ENCODE measurements at regions not wholly inside any gene's neighbourhood (a gene's known extent, or its start where the extent isn't known, plus 50 kb on each side); places are given as distances from the start of the nearest gene placed in this dataset.

DNA sequence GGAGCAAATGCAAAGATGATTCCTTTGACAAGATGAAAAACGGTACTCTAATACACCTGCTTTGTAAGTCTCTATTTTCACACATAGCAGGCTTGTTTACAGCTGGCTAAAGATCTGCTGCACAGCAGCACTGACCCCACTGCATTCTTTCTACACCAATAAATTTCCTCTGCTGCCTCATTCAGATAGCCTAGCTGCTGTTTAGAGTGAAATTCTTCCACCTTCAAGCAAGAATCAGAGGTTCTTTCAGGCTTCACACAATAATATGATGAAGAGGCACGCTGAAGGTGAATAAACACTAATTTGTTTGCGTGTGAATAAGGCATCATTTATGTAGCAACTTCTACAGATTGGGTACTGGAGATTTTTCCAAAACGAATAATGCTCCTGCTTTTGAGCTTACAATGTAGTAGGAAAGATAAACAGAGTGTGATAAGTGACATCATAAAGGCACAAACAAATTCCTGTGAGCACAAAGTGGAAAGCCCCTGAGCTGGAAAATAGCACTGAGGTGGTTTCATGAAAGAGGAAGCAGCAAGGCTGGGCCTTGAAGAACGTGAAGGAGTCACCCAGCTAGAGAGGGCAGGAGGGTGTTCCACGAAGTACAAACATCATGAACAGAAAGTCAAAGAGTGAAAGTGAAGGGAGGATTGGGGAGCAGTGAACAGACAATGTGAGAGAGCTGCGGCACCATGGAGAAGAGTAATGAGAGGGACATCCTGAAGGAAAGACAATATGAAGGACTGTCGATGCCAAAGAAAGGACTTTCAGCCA, 543.4 kb downstream of the CD83 start:
- TF ChIP-seq, protein P1, sequence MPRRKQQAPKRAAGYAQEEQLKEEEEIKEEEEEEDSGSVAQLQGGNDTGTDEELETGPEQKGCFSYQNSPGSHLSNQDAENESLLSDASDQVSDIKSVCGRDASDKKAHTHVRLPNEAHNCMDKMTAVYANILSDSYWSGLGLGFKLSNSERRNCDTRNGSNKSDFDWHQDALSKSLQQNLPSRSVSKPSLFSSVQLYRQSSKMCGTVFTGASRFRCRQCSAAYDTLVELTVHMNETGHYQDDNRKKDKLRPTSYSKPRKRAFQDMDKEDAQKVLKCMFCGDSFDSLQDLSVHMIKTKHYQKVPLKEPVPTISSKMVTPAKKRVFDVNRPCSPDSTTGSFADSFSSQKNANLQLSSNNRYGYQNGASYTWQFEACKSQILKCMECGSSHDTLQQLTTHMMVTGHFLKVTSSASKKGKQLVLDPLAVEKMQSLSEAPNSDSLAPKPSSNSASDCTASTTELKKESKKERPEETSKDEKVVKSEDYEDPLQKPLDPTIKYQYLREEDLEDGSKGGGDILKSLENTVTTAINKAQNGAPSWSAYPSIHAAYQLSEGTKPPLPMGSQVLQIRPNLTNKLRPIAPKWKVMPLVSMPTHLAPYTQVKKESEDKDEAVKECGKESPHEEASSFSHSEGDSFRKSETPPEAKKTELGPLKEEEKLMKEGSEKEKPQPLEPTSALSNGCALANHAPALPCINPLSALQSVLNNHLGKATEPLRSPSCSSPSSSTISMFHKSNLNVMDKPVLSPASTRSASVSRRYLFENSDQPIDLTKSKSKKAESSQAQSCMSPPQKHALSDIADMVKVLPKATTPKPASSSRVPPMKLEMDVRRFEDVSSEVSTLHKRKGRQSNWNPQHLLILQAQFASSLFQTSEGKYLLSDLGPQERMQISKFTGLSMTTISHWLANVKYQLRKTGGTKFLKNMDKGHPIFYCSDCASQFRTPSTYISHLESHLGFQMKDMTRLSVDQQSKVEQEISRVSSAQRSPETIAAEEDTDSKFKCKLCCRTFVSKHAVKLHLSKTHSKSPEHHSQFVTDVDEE (CRISPR knock-in tag; IDR thresholded peaks at IDR 0.05): no peak
- TF ChIP-seq, protein P2, sequence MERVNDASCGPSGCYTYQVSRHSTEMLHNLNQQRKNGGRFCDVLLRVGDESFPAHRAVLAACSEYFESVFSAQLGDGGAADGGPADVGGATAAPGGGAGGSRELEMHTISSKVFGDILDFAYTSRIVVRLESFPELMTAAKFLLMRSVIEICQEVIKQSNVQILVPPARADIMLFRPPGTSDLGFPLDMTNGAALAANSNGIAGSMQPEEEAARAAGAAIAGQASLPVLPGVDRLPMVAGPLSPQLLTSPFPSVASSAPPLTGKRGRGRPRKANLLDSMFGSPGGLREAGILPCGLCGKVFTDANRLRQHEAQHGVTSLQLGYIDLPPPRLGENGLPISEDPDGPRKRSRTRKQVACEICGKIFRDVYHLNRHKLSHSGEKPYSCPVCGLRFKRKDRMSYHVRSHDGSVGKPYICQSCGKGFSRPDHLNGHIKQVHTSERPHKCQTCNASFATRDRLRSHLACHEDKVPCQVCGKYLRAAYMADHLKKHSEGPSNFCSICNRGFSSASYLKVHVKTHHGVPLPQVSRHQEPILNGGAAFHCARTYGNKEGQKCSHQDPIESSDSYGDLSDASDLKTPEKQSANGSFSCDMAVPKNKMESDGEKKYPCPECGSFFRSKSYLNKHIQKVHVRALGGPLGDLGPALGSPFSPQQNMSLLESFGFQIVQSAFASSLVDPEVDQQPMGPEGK (CRISPR knock-in tag; IDR thresholded peaks at IDR 0.05; ENCODE audit: borderline replicate concordance): no peak
- TF ChIP-seq ZFP3 (CRISPR knock-in tag; IDR thresholded peaks at IDR 0.05) (no peak), SNAI2 (CRISPR knock-in tag; IDR thresholded peaks at IDR 0.05) (no peak), TCF4 (CRISPR knock-in tag; IDR thresholded peaks at IDR 0.05; ENCODE audit: borderline replicate concordance) (no peak), ZFP30 (CRISPR knock-in tag; IDR thresholded peaks at IDR 0.05) (no peak), GLIS3 (CRISPR knock-in tag; IDR thresholded peaks at IDR 0.05) (no peak), BACH2 (CRISPR knock-in tag; IDR thresholded peaks at IDR 0.05; ENCODE audit: borderline replicate concordance) (no peak), ZNF565 (CRISPR knock-in tag; conservative IDR thresholded peaks at IDR 0.05; ENCODE audit: low read depth) (no peak)
- TF ChIP-seq, protein P3, sequence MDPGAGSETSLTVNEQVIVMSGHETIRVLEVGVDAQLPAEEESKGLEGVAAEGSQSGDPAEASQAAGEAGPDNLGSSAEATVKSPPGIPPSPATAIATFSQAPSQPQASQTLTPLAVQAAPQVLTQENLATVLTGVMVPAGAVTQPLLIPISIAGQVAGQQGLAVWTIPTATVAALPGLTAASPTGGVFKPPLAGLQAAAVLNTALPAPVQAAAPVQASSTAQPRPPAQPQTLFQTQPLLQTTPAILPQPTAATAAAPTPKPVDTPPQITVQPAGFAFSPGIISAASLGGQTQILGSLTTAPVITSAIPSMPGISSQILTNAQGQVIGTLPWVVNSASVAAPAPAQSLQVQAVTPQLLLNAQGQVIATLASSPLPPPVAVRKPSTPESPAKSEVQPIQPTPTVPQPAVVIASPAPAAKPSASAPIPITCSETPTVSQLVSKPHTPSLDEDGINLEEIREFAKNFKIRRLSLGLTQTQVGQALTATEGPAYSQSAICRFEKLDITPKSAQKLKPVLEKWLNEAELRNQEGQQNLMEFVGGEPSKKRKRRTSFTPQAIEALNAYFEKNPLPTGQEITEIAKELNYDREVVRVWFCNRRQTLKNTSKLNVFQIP (CRISPR knock-in tag; IDR thresholded peaks at IDR 0.05; ENCODE audit: borderline replicate concordance, low read depth): no peak
- ATAC-seq: no peak

DNA sequence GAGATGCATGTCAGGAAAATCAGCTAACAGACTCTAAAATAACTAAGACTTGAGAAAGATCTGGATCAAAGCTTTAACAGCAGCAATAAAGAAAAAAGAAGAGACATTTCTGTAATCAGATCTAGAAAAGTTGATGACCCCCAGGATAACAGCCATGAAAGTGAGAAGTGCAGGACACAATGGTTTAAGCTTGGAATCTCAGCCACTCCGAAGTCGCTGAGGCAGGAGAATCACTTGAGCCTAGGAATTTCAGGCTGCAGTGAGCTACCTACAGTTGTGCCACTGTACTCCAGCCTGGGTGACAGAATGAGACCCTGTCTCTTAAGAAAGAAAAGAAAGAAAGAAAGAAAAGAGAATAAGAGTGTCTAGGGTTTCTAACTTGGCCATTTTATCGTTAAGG, 544.1 kb downstream of the CD83 start:
- no peak for TF ChIP-seq ISL1 (CRISPR knock-in tag; IDR thresholded peaks at IDR 0.05)
- TF ChIP-seq, protein P3 (CRISPR knock-in tag; IDR thresholded peaks at IDR 0.05; ENCODE audit: borderline replicate concordance, low read depth): no peak
- TF ChIP-seq ZFP30 (CRISPR knock-in tag; IDR thresholded peaks at IDR 0.05): no peak
- TF ChIP-seq TCF4 (CRISPR knock-in tag; IDR thresholded peaks at IDR 0.05; ENCODE audit: borderline replicate concordance): no peak
- no peak for TF ChIP-seq ZFP3 (CRISPR knock-in tag; IDR thresholded peaks at IDR 0.05)
- TF ChIP-seq, protein P2 (CRISPR knock-in tag; IDR thresholded peaks at IDR 0.05; ENCODE audit: borderline replicate concordance): no peak
- no peak for TF ChIP-seq PPARA (CRISPR knock-in tag; IDR thresholded peaks at IDR 0.05; ENCODE audit: borderline replicate concordance)
- TF ChIP-seq, protein P4, sequence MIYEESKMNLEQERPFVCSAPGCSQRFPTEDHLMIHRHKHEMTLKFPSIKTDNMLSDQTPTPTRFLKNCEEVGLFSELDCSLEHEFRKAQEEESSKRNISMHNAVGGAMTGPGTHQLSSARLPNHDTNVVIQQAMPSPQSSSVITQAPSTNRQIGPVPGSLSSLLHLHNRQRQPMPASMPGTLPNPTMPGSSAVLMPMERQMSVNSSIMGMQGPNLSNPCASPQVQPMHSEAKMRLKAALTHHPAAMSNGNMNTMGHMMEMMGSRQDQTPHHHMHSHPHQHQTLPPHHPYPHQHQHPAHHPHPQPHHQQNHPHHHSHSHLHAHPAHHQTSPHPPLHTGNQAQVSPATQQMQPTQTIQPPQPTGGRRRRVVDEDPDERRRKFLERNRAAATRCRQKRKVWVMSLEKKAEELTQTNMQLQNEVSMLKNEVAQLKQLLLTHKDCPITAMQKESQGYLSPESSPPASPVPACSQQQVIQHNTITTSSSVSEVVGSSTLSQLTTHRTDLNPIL (CRISPR knock-in tag; IDR thresholded peaks at IDR 0.05; ENCODE audit: low read depth): no peak
- TF ChIP-seq ZNF8 (CRISPR knock-in tag; IDR thresholded peaks at IDR 0.05): no peak
- TF ChIP-seq ZC3H10 (CRISPR knock-in tag; IDR thresholded peaks at IDR 0.05): no peak
- no peak for TF ChIP-seq GLIS3 (CRISPR knock-in tag; IDR thresholded peaks at IDR 0.05)
- TF ChIP-seq ESRRG (CRISPR knock-in tag; IDR thresholded peaks at IDR 0.05): no peak
- no peak for TF ChIP-seq CSDC2 (CRISPR knock-in tag; IDR thresholded peaks at IDR 0.05)
- no peak for TF ChIP-seq ZNF565 (CRISPR knock-in tag; conservative IDR thresholded peaks at IDR 0.05; ENCODE audit: low read depth)
- no peak for TF ChIP-seq TOX (CRISPR knock-in tag; IDR thresholded peaks at IDR 0.05; ENCODE audit: borderline replicate concordance)
- TF ChIP-seq, protein P5, sequence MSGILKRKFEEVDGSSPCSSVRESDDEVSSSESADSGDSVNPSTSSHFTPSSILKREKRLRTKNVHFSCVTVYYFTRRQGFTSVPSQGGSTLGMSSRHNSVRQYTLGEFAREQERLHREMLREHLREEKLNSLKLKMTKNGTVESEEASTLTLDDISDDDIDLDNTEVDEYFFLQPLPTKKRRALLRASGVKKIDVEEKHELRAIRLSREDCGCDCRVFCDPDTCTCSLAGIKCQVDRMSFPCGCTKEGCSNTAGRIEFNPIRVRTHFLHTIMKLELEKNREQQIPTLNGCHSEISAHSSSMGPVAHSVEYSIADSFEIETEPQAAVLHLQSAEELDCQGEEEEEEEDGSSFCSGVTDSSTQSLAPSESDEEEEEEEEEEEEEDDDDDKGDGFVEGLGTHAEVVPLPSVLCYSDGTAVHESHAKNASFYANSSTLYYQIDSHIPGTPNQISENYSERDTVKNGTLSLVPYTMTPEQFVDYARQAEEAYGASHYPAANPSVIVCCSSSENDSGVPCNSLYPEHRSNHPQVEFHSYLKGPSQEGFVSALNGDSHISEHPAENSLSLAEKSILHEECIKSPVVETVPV (CRISPR knock-in tag; IDR thresholded peaks at IDR 0.05): no peak
- TF ChIP-seq, protein P1 (CRISPR knock-in tag; IDR thresholded peaks at IDR 0.05): no peak
- ATAC-seq: no peak
